Smooth muscle cell (in vitro differentiated cells): ENCODE measurements at regions not wholly inside any gene's neighbourhood (a gene's known extent, or its start where the extent isn't known, plus 50 kb on each side); places are given as distances from the start of the nearest gene placed in this dataset.

ENCODE experiments used
- DNase-seq: peaks from one replicate; lab custom pipeline; 2025; ENCODE audit not compliant: unreplicated experiment; lab: John Stamatoyannopoulos, UW
- H2AFZ ChIP-seq: fragments of 200-600 bp; sonication (generic); 2 replicates; pipeline ENCODE4 v1.6.0; 2016; ENCODE audit warnings: antibody characterized with exemption, low read depth, mild to moderate bottlenecking
- H3F3A ChIP-seq: fragments of 200-600 bp; sonication (generic); 2 replicates; pipeline ENCODE4 v1.6.0; 2017; ENCODE audit warnings: antibody characterized with exemption, low read depth
- H3K27ac ChIP-seq: fragments of 200-600 bp; sonication (generic); 2 replicates; pipeline ENCODE4 v1.5.1; 2016; ENCODE audit warnings: low read depth, mild to moderate bottlenecking
- H3K27me3 ChIP-seq: fragments of 200-600 bp; sonication (generic); 2 replicates; pipeline ENCODE4 v1.6.1; 2016; ENCODE audit warnings: low read depth, mild to moderate bottlenecking
- H3K36me3 ChIP-seq: fragments of 200-600 bp; sonication (generic); 2 replicates; pipeline ENCODE4 v1.5.1; 2016; ENCODE audit warnings: low read depth
- H3K4me1 ChIP-seq: fragments of 200-600 bp; sonication (generic); 2 replicates; pipeline ENCODE4 v1.5.1; 2016; ENCODE audit warnings: low read depth
- H3K4me2 ChIP-seq: fragments of 200-600 bp; sonication (generic); 2 replicates; pipeline ENCODE4 v1.6.0; 2016; ENCODE audit warnings: mild to moderate bottlenecking
- H3K4me3 ChIP-seq: fragments of 200-600 bp; sonication (generic); 2 replicates; pipeline ENCODE4 v1.5.1; 2016; ENCODE audit warnings: mild to moderate bottlenecking
- H3K79me2 ChIP-seq: fragments of 200-600 bp; sonication (generic); 2 replicates; pipeline ENCODE4 v1.6.0; 2016; ENCODE audit warnings: low read depth, mild to moderate bottlenecking
- H3K9ac ChIP-seq: fragments of 200-600 bp; sonication (generic); 2 replicates; pipeline ENCODE4 v1.6.0; 2016; ENCODE audit warnings: low read depth
- H3K9me3 ChIP-seq: fragments of 200-600 bp; sonication (generic); replicated peaks from 2 replicates; pipeline ENCODE4 v1.5.1; 2016; ENCODE audit warnings: low read depth
- H4K20me1 ChIP-seq: fragments of 200-600 bp; sonication (generic); 2 replicates; pipeline ENCODE4 v1.6.0; 2016; ENCODE audit warnings: low read depth
- CTCF ChIP-seq: fragments of 200-600 bp; sonication (generic); IDR thresholded peaks from 2 replicates; pipeline ENCODE4 v1.5.1; 2017; ENCODE audit warnings: borderline replicate concordance, mild to moderate bottlenecking, antibody characterized with exemption; ENCODE audit not compliant: insufficient read depth, poor library complexity, severe bottlenecking
- WGBS: methylation state at CpG from one replicate; pipeline ENCODE4 v1.1.7; 2016; ENCODE audit warnings: low lambda C conversion rate; 5-methylcytosine and 5-hydroxymethylcytosine counted together

DNA sequence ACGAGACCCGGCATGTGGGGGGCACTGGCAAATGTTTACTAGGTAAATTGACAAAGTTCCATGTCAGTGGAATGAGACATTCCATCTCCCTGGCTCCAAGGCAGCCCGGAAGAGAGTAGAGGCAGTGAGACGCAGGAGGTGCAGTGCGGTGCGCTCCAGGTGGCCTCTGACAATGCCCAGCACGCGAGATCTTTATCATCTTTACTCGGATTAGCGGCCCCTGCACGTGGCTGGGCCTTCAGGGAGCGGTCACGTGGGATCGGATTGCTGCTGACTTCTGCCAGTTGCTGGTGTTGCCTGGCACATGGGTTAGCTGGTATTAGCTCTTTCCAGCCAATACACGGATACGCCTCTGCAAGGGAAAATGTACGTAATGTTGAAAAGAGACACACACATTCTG is 151.2 kb upstream of the ALKAL2 start:
- Histone ChIP-seq H3K4me3 (no peak overlapping the region), H3K36me3 (no peaks in the 10 kb centered on the region), H3K4me2 (no peak overlapping the region), H3K79me2 (no peaks in the 10 kb centered on the region), H4K20me1 (no peaks in the 10 kb centered on the region), H3F3A (no peaks in the 10 kb centered on the region), H3K27me3 (no peaks in the 10 kb centered on the region), H3K9ac (no peak overlapping the region), H3K4me1 (no peaks in the 10 kb centered on the region), H2AFZ (no peak overlapping the region), H3K27ac (no peak overlapping the region), H3K9me3 (no peaks in the 10 kb centered on the region)
- DNase-seq: no peak
- 88% methylated on average over 17 of the region's 17 CpGs for WGBS
- TF ChIP-seq CTCF: no peak

DNA sequence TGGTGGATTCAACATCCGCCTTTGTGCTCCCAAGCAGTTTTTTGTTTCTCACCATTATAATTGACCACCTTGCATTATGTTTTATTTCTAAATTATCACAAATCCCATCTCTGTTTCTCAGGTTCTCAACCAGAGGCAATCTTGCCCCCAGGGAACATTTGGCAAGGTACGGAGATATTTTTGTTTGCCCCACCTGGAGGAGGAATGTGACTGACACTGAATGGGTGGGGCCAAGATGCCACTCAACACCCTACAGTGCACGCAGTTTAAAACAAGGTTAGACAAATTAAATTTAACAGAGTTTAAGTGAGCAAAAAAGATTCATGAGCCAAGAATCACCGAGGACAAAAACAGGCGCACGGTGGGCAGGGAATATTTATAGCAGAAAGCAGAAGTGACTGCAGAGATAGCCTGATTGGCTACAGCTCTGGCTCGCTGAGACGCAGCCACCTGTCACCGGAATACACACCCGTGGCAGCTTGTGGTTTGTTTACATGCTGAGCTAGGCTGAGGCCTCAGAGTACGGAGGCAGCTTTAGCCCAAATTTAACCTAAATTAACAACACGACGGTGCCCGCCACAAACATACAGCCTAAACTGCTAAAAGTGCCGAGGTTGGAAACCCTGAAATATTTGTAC is 150.0 kb upstream of the ALKAL2 start:
- H3K4me3 ChIP-seq: no peak overlapping the region
- no peaks in the 10 kb centered on the region for H3K4me1 ChIP-seq
- H3K27me3 ChIP-seq: no peaks in the 10 kb centered on the region
- no peaks in the 10 kb centered on the region for H3K9me3 ChIP-seq
- no peak for TF ChIP-seq CTCF
- H3K79me2 ChIP-seq: no peaks in the 10 kb centered on the region
- H3F3A ChIP-seq: no peaks in the 10 kb centered on the region
- no peak overlapping the region for H3K9ac ChIP-seq
- H4K20me1 ChIP-seq: no peaks in the 10 kb centered on the region
- DNase-seq: no peak
- no peak overlapping the region for H3K4me2 ChIP-seq
- no peak overlapping the region for H2AFZ ChIP-seq
- H3K36me3 ChIP-seq: no peaks in the 10 kb centered on the region
- H3K27ac ChIP-seq: no peak overlapping the region
- 74% methylated on average over 15 of the region's 15 CpGs for WGBS

GRCh38 chr2:437180-437579 is 149.3 kb upstream of the ALKAL2 start:
- no peaks in the 10 kb centered on the region for H4K20me1 ChIP-seq
- H3K27me3 ChIP-seq: no peaks in the 10 kb centered on the region
- no peak for TF ChIP-seq CTCF
- no peaks in the 10 kb centered on the region for H3K9me3 ChIP-seq
- no peaks in the 10 kb centered on the region for H3K79me2 ChIP-seq
- H3K9ac ChIP-seq: no peak overlapping the region
- no peaks in the 10 kb centered on the region for H3K4me1 ChIP-seq
- WGBS: 88% methylated on average over 5 of the region's 5 CpGs
- no peak overlapping the region for H3K4me2 ChIP-seq
- no peak overlapping the region for H2AFZ ChIP-seq
- H3F3A ChIP-seq: no peaks in the 10 kb centered on the region
- no peak for DNase-seq
- no peaks in the 10 kb centered on the region for H3K36me3 ChIP-seq
- no peak overlapping the region for H3K4me3 ChIP-seq
- H3K27ac ChIP-seq: no peak overlapping the region

DNA sequence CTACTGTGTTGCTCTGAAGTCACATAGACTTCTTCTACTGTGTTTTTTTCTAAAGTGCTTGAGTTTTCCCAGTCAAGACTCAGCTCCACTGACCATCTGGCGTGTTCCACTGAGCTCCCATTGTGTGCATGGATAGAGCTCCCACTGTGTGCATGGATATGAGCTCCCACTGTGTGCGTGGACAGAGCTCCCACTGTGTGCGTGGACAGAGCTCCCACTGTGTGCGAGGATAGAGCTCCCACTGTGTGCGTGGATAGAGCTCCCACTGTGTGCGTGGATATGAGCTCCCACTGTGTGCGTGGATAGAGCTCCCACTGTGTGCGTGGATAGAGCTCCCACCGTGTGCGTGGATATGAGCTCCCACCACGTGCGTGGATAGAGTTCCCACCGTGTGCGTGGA is 148.3 kb upstream of the ALKAL2 start:
- Histone ChIP-seq H3F3A (no peaks in the 10 kb centered on the region), H3K27me3 (no peaks in the 10 kb centered on the region), H3K9ac (no peak overlapping the region), H3K79me2 (no peaks in the 10 kb centered on the region), H4K20me1 (no peaks in the 10 kb centered on the region), H3K4me1 (no peaks in the 10 kb centered on the region), H2AFZ (no peak overlapping the region), H3K4me3 (no peak overlapping the region), H3K9me3 (no peaks in the 10 kb centered on the region), H3K4me2 (no peak overlapping the region), H3K36me3 (no peaks in the 10 kb centered on the region), H3K27ac (no peak overlapping the region)
- TF ChIP-seq CTCF: no peak
- 92% methylated on average over 14 of the region's 14 CpGs for WGBS
- DNase-seq: no peak
